COR-L47 (cell line): ENCODE measurements at regions not wholly inside any gene's neighbourhood (a gene's known extent, or its start where the extent isn't known, plus 50 kb on each side); places are given as distances from the start of the nearest gene placed in this dataset.

ENCODE experiments used
- DNase-seq: peaks from one replicate; lab custom pipeline; 2025; lab: John Stamatoyannopoulos, UW

DNA sequence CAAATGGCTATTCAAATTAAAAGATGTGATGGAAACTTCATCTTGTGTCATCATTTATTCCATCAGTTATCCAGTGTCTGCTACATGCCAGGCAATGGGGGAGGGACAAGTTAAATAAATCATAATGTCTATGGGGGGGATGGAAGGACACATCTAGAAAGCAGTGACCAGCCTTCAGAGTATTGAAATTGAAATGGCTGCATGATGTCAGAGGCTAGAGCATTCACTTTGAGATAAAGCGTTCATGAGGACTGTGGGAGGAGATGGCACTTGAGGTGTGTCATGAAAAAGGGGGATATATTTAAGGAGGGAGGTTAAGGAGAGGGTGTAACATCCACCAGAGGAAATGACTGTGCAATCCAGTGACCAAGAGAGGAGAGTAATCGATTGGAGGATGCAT lies 50.6 kb downstream of the SLIT2 start:
- no peak for DNase-seq

DNA sequence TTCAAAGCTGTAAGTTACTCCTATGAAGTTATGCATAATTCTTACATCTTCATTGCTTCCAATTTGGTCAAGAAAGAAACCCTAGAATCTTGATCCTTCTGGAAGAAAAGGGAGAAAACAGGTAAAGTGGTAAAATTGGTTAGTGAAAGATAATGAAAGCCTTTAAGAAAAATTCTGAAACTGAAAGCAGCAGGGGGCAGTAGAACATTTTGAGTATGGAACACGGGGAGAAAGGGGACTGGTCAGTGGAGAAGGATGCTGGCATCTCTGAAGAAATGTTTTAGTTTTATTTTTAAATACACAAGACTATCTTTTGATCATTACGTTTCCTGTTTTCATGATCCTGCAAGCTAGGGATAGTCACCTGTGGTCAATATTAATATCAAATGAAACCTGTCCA lies 54.3 kb downstream of the SLIT2 start:
- DNase-seq: peak; percentile 38

DNA sequence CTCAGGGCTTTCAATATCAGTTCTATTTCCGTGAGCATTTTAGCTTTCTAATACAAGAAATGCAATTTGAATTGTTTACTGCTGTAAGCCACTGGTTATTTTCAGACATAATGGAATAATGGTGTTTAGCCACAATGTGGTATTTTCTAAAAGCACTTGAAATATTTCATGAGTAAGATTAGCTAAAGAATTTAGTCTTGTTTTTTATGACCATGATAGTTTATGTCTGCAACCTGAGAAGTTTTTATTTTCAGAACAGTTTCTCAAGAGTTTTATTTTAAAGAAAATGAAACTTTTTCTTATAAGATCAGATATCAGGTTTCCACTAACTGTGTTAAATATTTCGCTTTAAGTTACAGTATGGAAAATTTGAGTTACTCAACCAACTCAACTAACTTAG lies 60.2 kb downstream of the SLIT2 start:
- no peak for DNase-seq

DNA sequence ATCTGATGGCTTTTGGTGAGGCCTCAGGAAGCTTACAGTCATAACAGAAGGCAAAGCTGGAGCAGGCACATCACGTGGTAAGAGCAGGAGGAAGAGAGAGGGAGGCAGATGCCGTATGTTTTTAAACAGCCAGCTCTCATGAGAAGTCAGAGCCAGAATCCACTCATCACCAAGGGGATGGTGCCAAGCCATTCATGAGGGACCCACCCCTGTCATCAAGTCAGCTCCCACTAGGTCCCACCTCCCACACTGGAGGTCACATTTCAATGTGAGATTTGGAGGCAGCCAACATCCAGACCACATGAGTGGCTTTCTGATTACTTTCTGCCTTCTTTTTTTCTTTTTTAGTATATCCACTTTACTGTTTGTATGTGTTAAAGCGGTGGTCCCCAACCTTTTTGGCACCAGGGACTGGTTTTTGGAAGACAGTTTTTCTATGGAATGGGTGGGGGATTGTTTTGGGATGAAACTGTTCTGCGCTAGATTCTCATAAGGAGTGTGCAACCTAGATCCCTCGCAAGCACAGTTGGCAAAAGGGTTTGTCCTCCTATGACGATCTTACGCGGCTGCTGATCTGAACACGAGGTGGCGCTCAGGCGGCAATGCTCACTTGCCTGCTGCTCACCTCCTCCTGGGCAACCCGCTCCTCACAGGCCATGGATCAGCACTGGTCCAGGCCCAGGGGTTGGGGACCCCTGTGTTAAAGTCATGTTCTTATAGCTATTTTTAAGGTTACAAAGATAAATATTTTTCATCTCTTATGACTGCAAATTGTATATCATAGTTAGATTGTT lies 61.7 kb downstream of the SLIT2 start:
- DNase-seq: no peak

DNA sequence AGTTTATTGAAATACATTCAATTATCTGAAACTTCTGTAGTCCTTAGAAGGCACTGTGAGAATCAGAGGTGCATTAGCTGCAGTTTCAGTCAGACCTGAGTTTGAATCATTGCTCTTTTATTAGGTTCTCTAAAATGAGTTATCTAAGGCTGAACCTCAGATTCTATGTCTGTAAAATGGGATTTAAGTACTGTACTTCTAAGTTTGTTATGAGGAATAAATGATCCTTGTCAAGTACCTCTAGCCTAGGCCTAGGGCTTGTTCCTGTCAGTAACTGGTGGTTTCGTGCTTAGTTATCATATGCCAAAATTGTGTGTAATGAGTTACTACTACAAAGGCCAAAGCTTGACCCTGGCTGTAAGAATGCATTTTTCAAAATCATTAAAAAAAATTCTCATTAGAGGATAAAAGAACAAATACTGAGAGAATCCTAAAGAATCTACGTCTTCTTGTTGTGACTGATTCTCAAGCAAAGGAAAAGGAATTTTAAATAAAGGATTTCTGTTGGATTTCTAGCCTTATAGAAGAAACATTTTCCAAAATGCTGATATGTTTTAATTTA lies 65.8 kb downstream of the SLIT2 start:
- no peak for DNase-seq

DNA sequence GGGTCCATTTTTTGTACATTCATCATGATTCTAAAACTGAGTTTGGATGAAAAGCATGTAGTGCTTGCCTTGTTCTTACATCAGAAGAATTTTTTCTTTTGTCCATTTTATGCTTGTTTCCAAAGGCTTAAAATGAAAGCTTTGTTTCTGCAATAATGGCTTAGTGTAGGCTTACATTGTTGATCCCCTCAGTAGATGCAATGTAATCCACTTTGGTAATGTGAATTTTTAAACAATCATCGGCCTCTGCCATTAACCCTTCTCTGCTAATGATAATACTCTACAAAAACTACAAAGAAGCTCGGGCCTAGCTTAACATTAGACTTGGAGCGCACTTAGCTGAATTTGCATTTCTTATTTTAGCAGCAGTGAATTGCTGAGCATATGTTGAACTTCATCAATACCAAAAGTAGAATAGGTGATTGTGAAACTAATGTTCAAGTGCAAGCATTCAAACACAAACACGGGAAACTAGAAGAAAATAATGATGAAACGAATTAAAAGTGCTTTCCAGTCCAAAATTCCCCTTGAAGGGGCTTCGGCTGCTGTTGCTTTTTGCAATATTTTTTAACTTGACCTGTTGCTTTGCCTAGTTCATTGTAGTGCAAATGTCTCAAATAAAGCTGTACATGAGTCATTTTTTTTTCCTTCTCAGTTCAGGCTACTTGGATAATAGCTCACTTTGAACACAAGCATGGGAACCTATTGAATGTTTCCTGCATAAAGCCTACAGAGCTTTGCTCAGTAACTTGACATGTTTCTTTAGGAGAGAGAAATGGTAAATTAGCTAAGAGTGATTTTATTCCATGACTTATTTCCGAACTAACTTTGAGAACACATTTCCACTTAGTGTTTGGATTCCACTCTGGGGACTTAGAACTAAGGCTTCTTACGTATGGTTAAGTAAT lies 66.5 kb downstream of the SLIT2 start:
- DNase-seq: no peak

DNA sequence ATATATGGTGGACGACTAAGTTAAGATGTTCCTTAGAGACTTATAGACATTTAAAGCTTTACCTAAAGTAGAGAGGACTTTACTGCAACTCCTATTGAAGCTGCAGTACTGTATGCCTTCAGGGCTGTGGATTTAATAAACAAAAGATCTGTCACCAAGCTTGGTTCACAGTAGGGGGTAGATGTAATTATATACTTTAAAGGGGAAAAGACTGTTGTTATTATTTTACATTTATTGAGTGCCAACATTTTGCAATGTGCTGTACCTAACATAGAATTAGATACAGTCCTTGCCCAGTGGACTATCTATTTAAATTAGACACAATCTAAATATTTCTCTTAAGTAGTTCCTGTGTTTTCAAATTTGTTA lies 67.2 kb downstream of the SLIT2 start:
- DNase-seq: peak; percentile 86

DNA sequence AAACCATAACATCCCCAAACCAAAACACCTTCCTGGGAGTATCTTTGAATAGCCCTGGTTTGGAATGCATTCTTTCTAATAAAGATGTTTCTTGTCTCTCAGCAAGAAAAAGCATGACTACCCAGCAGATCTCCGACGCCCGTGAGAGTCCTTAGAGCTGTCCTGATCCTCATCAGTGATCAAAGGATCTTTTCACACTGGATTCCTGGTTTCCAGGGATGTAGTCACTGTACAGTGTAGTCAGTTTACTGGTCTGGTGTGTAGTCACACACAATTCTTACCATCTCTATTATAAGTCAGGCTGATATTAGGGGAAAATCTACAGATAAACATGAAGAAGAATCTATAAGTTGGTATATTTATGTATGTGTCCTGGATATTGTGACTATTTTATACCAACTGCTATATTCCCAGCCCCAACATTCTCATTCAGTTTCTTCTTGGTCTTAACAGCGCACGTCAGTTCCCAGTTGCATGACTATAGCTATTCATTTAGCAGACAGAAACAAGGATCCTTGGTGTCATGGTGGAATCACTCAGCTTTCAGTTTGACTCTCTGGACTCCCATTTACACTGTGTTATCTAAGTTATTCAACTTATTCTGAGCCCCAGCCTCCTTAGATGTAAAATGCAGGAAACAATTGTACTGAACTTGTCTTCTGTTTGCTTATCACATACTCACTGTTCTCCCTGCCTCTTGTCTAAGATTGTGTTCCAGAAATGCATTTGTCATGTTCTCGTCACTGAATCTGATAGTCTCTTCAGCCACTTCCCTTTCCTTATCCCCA lies 68.3 kb downstream of the SLIT2 start:
- no peak for DNase-seq

DNA sequence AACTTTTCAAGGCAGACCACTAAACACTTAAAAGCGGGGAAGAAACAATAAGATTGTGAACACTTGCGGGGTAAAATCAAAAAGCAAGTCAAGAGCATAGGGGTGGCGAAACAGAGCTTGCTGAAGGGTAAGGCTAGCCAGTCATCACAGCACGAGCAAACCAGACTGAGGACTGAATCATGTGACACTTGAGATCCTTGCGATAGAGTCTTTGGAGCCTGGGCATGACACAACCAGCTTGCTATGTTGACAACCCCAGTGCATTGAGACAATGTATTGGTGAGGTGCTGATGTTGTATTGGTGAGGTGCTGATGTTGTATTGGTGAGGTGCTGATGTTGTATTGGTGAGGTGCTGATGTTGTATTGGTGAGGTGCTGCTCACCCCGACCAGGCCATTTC lies 72.3 kb downstream of the SLIT2 start:
- no peak for DNase-seq

DNA sequence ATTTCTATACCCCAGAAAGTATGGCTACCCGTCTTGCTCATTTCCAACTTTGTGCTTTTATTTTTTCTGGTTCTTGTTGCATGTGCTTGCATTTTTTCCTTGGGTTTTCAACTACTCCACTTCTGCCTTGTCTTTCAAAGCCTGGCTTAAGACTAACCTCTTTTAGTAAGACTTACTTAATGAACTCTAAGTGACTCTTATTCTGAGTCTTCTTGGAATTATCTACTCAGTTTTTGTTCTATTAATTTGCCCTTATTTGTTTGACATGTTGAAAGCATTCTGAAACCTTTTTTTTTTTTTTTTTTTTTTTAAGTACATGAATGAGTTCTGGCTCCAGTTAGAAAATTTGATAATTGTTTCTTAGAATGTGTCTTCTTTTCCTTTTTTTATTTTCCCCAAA lies 74.8 kb downstream of the SLIT2 start:
- DNase-seq: no peak

DNA sequence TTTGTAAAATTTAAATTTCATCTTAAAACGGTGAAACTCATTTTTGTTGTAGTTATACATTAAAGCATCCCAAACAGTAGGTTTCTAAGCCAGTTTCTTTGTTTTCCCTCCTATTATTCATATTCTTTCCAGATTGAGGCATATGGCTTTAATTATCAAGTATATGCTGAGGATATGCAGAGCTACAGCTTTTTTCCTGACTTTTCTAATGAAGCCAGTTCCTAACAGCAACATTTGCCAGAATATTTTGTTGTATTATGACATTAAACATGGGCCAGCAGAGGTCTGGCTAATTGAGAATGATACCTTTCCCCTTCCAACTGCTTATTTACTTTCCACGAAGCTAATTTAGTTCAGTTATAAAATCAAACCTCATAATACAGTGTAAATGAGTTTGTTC lies 75.3 kb downstream of the SLIT2 start:
- no peak for DNase-seq

DNA sequence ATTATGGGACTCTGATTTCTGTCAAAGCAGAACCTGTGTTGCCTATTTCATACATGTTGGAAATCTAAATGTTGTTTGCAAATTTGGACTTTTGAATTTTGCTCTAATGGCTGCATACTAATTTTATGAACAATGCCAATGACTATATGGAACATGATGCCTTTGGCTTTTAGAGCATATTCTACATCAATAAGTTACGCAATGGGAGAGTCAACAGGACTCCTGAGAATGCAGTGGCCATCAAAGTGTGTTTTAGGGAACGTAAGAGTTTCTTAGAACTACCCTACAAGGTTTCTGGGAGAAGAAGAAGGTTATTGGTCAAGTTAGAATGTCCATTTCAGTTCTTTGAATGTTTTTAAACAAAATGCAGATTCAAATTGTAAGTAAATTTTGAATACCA lies 76.1 kb downstream of the SLIT2 start:
- DNase-seq: no peak

DNA sequence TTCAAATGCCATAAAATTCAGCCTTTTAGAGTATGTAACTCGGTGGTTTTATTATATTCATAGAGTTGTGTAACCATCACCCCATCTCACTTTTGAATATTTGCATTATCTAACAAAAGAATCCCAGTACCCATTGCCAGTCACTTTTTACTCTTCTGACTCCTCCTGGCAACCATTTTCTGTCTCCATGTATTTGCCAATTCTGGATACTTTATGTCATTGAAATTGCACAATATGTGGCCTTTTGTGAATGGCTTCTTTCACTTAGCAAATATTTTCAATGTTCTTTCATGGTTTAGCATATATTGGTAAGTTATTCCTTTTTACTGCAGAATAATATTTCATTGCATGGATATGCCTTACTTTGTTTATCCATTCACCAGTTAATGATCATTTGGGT lies 79.9 kb downstream of the SLIT2 start:
- no peak for DNase-seq

DNA sequence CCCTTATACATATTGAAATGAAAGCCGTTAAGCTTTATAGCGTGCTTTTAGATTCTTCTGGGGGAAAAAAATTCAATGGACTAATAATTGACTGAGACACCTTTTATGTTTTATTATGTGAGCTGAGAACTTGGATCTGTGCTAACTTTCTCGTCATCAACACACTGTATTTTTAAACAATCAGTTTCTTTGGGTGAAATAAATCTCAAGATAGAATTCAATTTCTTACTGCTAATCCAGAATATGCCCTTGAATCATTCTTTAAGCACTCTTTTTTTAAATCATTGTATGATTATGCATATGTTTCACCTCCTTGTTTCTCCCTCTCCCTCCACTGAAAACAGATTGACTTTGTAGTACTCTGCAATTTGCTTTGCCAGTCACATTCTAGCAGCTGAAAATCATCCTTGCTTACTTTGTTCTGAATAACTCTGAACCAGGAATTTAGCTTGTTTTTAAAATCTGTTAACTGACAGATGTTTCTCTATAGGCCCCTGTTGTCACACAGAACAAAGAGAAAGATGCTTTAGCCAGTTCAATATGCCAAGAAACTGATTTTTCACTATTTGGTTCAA lies 81.5 kb downstream of the SLIT2 start:
- DNase-seq: no peak

DNA sequence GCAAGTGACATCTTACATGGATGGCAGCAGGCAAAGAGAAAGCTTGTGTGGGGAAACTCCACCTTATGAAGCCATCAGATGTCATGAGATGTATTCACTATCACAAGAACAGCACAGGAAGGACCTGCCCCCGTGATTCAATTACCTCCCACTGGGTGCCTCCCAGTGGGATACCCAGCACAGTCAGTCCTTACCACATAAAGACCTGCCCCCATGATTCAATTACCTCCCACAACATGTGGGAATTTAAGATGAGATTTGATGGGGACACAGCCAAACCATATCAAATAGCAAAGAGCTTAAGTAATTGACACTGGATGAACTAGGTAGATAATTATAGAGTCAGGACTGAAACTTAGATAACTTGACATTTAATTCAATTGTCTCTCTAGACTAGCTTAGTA lies 85.6 kb downstream of the SLIT2 start:
- no peak for DNase-seq

DNA sequence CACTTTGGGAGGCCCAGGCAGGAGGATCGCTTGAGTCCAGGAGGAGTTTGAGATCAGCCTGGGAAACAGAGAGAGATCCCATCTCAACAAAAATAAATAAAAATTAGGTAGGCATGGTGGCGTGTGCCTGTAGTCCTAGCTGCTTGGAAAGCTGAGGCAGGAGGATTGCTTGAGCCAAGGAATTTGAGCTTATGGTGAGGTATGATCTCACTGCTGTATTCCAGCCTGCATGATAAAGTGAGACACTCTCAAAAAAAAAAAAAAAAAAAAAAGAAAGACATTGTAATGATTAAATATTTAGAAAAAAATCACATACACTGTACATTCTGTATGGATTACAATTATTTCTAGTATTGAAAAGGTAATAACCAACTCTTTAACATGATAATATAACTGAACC lies 87.1 kb downstream of the SLIT2 start:
- DNase-seq: no peak

DNA sequence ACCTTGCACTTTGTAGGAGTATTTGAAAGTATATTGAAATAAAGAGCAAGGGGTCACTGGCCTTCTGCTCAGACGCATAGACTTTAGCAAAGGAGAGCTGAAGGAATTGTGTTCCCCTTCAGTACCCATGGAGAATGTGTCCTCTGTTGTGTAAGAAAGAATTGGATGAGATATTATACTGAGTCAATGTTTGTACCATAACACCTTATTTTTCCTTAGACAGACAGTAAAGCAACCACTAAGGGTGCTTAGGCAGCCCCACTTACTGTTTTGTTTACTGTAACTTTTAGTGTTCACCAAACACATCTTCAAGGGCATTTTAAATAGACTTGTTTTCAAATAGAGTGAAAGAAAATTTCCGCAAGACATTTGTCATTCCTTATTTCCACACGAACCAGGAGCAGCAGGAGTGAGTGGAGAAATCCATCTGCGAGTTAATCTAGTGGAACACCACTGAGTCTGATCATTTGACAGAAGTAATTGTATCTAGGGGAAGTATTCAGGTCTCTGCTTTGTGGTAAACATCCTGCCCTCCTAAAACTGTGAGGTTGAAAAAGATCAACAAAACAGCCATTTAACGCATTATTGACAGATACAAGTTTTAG lies 89.5 kb downstream of the SLIT2 start:
- DNase-seq: no peak

DNA sequence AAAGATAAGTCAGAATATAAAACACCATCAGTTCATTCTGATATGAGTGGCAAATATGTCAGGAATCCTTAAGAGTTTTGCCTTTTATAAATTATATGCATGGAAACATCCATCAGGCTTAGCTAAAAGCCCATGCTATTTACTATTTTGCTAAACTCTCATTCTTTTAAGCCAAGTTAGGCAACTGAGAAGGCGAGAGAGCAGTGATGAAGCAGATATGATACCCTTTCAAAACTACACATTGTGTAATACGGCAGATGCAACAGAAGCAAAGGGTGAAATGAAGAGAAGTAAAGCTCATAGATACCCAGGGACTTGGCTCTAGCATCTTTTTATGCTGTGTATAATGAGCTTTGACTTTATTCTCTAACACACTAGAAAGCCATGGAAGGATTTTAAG lies 95.8 kb downstream of the SLIT2 start:
- DNase-seq: no peak

DNA sequence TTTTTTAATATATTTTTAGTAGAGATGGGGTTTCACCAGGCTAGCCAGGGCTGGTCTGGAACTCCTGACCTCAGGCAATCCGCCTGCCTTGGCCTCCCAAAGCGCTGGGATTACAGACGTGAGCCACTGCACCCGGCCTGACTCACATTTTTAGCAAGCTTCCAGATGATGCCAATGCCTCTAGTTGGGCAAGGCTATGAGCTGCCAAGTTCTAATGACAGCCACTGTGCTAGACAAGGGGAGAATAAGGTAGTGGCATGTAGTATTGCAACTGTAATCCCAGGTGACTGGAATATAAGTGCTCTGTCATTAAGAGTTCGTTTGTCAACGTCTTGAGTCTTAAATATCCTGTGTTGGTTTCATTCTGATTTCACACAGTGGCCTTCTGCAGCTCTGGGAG lies 96.7 kb downstream of the SLIT2 start:
- DNase-seq: no peak

DNA sequence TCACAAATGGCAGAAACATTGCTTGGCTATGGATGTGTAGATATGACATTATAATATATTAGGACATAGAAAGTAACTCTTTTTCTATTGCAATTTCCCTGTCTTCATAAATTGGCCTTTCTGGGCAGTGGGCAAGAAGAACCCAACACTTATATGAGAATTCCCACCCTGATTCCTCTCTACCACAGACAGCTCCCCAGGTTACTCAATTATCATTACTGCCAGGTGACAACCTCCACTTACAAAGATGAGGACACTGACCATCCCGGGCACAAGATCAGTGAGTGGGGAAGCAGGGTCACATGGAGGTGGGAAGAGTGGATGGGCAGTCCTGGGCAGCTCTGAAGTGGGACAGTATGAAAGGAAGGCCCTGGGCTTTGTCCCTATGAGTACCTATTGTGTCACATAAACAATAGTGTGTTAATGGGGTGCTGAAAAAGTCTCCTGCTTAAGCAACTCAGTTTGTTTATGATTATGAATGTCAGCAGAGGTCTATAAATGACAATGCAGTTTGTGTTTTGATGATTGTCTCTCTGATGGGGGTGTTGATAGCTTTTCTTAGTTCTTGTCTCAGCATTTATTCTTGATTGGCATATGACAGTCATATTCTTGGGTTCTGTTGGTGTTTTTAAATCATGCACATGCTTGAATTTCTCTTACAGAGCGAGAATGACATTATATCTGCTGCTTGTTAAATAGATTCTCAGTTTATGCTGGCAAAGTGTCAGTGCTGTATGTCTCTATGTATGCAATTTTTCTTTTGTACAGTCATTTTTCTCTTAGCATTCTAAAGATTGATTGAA lies 99.9 kb downstream of the SLIT2 start:
- DNase-seq: no peak

DNA sequence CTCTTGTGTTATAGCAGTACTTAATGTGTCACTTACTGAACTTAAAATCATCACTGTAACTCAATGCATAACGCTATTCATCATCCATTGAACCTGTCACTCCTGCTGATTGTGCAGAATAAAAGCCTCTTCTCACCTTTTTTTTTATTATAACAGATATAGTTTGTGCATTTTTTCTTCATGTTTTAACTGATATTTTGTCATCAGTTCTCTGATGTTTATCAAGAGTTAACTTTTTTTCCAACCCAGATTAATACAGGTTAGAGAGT lies 100.4 kb downstream of the SLIT2 start:
- DNase-seq: no peak
